Activated CD8-positive, alpha-beta memory T cell treated with anti-CD3 and anti-CD28 coated beads for 36 hours (primary cell): ENCODE measurements at regions not wholly inside any gene's neighbourhood (a gene's known extent, or its start where the extent isn't known, plus 50 kb on each side); places are given as distances from the start of the nearest gene placed in this dataset.
"Not testable (repeated sequence)": the region's sequence is repeated elsewhere in the genome, so short reads cannot be mapped to it uniquely, and the experiment has no call there.

ENCODE experiments used
- CTCF ChIA-PET: fragments of 350-600 bp; sonication (Branson Sonifier 250); formaldehyde crosslinking; loops from one replicate; lab custom pipeline; 2021; ENCODE audit warnings: antibody characterized with exemption; lab: Charles Lee
- POLR2A ChIA-PET: fragments of 350-600 bp; sonication (Branson Sonifier 250); formaldehyde crosslinking; loops from one replicate; lab custom pipeline; 2021; ENCODE audit warnings: antibody characterized with exemption; lab: Charles Lee

DNA sequence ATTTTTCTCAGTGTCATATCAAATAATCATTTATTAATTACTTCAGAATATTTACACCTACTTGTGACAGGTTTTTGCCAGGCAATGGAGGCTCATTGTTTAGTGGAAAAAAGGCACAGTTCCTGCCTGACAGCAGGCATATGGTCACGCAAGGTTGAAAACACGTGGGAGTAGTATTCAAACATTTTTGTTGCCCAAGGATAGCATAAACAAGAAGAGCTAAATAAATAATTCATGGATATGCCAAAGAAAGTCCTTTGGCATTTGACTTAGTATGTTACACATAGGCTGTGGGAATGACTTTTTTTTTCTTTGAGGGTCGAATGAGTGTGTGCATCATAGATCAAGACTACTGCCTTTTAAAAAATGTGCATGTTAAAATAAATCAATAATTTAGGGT, 120.5 kb upstream of the SEMA3E start:
- ChIA-PET CTCF (no interaction called here), POLR2A (no interaction called here)

DNA sequence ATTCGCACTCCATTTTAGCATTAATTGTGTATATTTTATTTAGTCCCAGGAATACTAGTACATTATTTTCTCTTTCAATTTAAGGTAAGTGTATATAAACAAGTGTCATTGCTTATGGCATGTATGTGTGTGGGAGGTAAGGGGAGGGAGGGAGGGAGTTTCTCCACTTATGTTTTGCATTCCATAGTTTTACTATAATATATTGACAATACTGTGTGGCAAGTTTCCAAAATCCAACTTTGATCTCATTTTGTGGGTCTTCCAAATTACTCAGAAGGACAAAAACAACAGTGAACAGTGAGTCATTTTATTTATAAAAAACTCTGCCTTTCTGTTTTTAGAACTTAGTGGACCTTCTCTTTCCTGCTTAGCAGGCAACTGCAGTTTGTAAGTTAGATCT, 102.3 kb upstream of the SEMA3E start:
- POLR2A ChIA-PET, result no interaction called here

DNA sequence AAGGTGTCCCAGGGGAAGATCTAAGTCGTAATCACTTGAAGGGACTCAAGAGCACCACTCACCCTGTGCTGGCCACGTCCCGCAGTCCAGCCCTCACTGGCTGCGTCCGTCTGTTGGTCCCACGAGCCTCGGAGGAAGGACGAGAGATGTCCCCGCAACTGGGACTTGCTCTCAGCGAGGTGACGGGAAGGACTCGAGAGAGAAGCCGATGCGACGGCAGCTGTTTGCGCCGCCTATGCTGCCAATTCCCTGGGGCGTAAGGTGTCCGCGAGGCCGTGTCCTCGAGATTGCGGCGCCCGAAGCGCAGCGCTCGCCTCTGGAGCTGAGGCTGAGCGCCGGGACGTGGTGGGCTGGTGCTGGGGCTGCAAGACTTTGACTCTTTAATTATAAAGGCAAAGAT, 100.6 kb upstream of the SEMA3E start:
- POLR2A ChIA-PET, result no interaction called here
- CTCF ChIA-PET, result no interaction called here

More for the DNA sequence above, 102.3 kb upstream of the SEMA3E start:
- CTCF ChIA-PET, result no interaction called here

DNA sequence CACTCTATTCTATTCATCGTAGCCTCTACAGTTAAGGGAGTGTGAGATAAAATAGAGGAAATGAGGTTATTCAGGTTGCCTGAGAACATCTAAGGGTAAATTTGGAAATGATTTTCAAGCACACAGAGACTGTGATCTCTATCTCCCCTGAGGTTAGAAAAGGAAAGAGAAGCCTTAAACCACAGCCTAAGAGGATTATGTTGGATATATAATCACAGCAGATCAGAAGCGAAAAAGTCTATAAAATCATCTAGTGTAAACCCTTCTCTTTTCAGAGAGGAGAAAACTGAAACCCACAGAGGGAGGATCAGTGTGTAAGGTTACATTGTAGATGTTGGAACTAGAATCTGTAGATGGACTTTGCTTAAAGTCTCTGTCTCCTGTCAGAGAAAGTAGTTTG, 90.6 kb upstream of the SEMA3E start:
- CTCF ChIA-PET, result no interaction called here
- POLR2A ChIA-PET, result no interaction called here

DNA sequence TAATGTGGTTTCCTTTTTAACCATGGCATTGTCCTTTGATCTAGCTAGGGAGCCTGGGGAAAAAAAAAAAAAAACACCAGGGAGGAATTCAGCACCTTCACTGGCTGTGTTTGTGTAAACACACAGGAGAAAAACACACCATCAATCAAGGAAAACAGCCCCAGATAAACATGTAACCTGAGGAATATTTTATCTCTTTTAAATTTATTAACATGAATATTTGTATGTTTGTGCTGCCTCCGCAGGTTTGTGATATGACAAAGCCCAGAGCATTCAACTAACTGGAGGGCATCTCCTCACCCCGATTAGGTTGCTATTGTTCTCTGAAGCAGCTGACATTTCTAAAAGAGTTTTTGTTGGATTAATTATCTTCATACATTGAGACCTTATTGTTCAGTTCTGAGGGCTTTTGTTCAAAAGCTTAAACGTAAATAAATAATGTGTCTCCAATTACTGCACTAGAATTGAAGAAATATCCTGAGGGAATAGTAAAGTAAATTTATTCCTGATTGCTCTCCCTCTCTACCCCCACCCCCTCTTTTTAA, 89.4 kb upstream of the SEMA3E start:
- CTCF ChIA-PET, result no interaction called here
- POLR2A ChIA-PET, result no interaction called here

DNA sequence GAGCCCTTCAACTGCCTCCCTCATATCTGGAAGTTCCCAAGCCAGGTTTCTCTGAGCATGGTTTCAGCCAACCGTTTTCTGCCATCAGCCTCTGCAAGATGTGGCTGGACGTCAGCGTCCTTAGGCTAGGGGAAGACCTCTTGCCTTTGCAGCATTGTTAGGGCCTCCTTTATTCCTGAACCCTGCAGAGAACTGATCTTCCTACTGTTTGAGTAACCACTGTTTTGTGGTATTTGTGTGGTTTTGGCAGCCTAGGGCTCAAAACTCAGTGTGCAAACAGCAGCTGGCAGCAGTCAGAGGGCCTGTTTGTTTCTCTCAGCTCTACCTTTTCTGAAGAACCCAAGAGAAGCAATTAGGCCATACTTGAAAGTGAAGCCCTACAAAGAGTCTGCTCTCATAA, 83.4 kb upstream of the SEMA3E start:
- ChIA-PET POLR2A (no interaction called here), CTCF (no interaction called here)

DNA sequence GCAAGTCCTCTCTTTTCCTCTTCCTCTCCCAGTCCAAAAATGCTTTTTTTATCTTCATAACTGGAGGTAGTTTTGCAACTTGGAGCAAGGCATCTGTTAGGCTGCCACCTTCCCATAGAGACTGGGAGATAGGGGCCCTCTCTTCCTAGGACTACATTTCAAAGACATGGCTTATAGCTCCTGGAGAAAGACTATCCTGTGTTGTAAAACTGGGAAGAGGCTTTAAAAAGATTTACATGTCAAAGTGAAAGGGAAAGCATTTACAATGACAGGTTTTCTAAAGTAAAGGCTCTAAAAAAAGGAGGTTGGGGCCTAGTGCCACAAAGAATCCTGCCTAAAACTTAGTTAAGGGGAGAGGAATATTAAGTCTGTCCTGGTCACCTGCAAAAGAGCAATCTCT, 82.2 kb upstream of the SEMA3E start:
- ChIA-PET POLR2A (no interaction called here), CTCF (no interaction called here)

DNA sequence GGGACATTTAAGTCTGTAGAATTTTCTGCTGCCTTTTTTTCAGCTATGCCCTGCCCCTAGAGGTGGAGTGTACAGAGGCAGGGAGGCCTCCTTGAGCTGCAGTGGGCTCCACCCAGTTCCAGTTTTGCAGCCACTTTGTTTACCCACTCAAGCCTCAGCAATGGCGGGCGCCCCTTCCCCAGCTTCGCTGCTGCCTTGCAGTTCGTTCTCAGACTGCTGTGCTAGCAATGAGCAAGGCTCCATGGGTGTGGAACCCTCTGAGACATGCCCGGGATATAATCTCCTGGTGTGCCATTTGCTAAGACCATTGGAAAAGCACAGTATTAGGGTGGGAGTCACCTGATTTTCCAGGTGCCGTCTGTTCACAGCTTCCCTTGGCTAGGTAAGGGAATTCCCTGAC, 68.0 kb upstream of the SEMA3E start:
- CTCF ChIA-PET, POLR2A ChIA-PET: not testable (repeated sequence)

DNA sequence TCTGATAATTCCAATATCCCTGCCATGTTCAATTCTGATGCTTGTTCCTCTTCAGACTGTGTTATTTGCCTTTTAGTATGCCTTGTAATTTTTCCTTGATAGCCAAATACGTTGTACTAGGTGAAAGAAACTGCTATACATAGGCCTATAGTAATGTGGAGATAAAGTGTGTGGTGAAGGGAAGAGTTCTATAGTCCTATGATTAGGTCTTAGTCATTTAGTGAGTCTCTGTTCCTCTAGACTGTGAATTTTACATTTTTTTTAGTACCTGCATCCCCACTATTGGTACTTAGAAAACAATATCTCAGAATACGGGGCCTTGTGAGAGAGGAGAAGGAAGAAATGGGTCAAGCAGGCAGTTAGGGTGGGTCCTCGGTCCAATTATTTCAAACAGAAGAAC, 59.6 kb upstream of the SEMA3E start:
- CTCF ChIA-PET, result no interaction called here
- POLR2A ChIA-PET, result no interaction called here

DNA sequence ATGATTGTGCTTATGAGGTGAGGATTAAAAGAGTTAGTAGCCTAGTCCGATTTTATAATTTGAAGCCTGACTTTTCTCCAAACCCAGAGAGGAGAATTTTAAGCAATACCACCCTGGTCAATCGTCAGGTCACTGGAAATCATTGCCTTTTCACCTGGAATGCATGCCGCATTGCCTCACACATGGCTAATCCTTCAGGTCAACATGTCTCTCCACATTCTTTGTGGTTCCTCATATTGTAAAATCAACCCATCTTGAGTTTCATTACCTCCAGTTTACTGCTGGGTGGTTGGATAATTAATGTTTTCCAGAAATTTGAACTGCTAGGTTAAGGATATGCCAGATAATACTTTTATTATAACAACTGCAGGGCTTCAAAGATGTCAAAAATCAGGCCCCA, 55.6 kb upstream of the SEMA3E start:
- ChIA-PET CTCF (no interaction called here), POLR2A (no interaction called here)

DNA sequence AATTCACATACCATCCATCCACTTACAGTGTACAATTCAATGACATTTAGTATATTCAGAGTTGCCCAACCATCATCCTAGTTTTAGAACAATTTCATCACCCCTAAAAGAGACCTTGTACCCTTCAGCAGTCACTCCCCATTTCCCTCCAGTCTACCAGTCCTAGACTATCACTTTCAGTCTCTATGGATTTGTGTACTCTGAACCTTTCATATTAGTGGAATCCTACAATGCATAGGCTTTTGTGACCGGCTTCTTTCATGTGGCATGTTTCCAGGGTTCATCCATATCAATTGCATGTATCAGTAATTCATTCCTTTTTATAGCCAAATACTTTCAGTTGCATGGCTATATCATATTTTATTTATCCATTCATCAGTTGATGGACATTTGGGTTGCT, 53.5 kb upstream of the SEMA3E start:
- CTCF ChIA-PET, result no interaction called here
- POLR2A ChIA-PET, result no interaction called here

DNA sequence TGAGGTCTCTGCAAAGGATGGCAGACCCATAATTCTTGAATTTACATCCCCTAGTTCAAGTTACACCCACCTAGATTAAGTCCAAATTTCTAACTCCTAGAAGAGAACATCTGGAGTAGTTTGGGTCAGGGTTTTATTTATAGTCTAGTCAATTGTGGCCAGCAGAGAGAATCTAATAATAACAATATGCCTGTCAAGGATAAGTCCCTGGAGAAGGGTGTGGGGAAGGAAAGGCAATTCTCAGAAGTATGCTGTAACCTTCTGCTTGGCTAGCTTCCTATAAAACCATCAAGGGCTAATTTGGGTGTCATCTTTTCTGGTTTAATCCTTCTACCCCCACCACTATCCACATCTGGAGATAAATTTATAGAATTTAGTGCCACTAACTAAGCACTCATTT, 52.8 kb upstream of the SEMA3E start:
- ChIA-PET CTCF (no interaction called here), POLR2A (no interaction called here)
